Kidney tubule cell (primary cell): ENCODE measurements at regions not wholly inside any gene's neighbourhood (a gene's known extent, or its start where the extent isn't known, plus 50 kb on each side); places are given as distances from the start of the nearest gene placed in this dataset.
"Not testable (repeated sequence)": the region's sequence is repeated elsewhere in the genome, so short reads cannot be mapped to it uniquely, and the experiment has no call there.

Experiments
- DNase-seq: peaks from one replicate; pipeline ENCODE4 v3.0.0-alpha.2; 2018; ENCODE audit warnings: low spot score

DNA sequence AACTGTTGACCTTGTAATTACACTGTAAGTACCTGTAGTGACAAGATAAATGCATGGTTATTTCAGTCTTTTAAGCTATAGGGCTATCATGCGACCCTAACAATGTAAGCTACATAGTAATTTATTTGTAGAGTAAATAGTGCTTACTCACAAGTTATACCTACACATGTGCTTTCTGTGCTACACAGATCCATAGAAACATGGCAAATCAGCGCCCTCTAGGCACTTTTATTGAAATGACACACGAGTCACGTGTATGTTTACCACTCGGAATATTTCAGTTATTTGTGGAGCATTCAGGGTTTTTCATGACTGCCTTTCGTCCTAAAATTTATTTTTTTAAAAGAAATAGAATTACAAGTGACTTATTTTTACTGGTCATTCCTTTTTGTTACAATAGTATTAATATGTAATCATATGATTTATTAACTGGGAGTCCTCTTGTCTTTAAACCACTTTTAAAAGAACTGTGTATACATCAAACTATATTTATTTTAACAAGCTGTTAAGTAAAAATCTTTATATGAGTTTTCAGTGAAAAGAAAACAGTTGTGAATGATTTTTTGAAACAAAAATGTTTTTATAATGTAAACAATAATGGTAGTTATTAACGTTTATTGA, 1242.3 kb upstream of the WWC1 start:
- DNase-seq = peak; percentile 65

DNA sequence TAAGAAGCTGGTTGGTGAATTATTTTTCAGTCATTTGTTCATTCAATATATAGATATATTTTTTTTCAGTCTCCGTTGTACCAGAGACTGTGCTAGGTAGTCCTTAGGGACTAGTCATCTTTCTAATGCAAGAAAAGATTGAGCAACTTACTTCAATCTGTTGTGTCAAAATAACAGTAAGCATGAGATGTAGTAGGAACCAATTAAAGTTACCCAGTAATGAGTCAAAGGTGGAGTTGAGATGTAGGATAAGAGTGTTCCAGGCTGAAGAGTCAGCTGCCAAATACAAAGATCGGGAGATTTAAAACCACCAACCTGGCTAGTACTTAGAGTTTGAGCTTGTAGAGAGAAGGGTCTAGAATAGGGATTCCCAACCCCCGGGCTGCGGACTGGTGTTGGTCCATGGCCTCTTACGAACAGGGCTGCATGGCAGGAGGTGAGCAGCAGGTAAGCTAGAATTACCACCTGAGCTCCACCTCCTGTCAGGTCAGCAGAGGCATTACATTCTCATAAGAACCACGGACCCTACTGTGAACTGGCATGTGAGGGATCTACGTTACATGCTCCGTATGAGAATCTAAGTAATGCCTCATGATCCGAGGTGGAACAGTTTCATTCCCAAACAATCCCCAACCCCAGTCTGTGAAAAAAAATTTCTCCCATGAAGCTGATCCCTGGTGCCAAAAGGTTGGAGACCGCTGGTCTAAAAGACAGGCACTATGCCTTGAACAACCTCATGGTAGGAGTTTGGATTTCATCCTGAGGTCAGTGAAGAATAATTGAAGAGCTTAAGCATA, 1241.5 kb upstream of the WWC1 start:
- no peak for DNase-seq

DNA sequence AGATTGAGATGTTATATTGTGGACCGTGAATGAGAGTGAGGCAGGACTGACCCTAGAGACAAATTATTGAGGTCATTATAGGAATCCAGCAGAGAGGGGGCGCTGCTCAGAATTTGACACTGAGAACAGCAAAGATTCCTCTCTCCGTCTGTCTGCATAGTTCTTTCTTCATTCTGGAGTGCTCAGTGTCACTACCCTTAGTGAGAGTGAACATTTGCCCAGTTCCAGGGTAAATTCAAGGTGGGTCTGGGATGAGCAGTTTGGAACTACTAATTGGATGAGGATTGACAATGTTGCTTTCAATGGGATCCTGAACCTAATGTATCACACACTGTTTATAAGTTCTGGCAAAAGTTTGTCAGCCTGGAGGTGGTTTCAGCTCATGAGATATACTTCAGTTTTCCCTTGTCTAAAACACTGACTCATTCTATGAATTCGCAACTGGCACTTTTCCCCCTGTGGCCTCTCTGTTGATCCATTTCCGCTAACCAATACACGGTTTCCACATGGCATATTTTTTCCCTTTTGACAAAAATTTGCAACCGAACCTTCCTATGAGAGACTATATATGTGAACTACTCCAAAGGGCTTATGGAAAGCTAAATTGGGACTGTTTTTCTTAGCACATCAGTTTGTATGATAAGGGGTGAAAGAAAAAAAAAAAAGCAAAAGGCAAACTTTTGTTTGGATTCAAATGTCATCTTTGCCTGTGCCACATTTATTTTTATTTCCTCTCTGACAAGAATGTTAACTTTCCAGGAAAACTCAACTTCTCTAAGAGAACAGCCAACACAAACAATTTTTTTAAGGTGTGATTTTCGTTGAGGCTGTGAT, 1240.7 kb upstream of the WWC1 start:
- DNase-seq = no peak

DNA sequence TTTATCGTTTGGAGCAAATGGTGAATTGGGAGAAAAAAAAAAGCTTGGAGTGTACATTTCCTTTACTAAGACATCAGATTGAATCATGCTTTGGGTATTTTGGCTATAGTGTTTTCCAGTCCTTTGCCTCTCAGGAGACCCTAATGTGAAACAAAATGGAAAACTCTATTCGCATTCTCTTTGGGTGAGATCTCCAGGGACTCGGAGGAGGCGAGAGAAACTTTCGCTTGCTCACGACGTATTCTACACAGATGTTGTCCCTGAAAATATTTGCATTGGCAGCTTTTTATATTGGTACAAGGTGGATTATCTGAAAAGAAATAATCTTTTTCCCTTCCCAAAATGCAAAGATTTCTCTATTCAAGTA, 1240.1 kb upstream of the WWC1 start:
- no peak for DNase-seq

DNA sequence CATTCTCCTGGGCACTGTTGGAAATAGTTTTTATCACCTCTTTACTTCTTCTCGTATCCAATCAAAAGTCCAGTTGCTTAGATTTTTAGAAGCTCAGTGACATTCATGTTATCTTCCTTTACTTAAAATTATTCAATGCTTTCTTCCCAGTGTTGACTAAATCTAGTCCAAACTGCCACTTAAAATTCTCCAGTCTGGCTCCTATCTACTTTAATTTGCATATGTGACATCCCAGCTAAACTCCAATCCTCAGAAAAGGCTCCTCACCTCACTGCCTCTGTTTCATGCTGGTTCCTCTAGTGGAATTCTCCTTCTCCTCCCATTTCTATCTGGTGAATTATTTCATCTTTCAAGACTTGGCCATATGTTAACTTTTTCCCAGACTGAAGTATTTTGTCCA, 1238.7 kb upstream of the WWC1 start:
- DNase-seq = no peak

DNA sequence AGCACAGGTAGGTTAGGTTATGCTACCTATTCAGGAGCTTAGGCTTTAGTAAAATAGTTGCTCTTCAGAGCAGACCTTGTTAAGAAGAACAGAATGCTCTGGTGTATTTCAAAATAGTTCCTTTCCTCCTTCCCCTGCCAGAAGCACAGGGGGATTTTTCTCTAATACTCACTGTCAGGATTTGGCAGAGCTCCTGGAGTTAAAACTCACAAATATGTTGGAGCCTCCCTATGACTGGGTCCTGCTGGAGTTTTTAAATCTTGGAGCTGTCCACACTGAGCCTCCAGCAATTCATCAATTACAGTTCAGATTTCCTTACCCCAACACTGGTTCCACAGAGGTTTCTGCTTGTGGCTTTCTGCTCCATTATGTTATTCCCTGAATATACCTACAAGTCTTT, 1233.8 kb upstream of the WWC1 start:
- no peak for DNase-seq

DNA sequence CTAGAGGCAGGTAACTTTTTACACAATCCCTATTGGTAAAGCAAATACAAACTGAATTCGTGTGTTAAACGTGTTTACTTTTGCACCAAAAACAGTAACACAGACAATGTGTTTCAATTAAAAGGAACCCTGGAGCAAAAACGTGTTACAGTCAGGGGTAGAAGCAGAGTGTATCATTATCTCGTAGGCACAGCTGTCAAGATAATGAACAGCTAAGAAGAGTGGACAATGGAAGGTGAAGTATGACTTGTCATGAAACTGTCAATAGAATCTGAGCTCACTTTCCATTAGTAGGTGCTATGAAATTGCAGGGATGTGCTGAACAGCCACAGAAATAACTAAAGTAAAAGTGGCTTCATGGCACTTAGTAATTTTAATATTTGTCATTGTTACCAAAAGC, 1229.8 kb upstream of the WWC1 start:
- no peak for DNase-seq

DNA sequence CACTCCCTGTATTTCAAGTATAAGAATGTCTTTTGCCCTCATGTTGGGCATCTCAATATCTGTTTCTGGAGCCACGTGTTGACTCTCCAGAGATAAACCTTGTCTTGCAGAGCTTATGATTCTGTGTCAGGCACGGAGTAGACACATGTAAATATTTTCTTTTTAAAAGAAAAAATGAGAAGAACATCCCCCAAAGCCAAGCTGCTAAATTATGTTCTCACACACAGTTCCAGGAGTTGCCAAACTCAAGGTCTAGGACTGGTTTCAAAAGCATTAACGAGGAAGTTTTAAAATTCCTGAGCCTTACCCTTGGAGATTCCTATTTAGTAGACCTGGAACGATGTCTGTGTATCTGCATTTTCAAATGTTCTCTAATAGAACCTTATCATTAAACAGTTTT, 1228.3 kb upstream of the WWC1 start:
- DNase-seq = no peak

DNA sequence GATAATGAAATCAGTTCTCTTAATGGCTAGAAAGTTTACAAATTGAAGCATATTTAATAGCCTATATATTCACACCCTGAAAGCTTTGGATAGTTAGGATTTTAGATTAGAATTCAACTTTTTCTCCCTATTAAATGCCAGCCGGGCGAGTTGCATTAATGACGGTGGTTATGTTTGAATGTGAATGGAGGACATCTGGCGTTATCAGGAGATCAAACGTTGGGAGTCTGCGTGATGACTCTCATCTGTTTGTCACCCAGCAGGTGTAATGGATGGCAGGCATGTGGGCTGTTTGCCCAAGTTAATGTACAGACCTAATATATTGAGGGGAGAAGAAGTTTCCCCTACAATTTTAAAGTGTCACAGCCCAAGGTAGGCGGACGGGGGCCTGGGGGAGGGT, 1227.7 kb upstream of the WWC1 start:
- no peak for DNase-seq

DNA sequence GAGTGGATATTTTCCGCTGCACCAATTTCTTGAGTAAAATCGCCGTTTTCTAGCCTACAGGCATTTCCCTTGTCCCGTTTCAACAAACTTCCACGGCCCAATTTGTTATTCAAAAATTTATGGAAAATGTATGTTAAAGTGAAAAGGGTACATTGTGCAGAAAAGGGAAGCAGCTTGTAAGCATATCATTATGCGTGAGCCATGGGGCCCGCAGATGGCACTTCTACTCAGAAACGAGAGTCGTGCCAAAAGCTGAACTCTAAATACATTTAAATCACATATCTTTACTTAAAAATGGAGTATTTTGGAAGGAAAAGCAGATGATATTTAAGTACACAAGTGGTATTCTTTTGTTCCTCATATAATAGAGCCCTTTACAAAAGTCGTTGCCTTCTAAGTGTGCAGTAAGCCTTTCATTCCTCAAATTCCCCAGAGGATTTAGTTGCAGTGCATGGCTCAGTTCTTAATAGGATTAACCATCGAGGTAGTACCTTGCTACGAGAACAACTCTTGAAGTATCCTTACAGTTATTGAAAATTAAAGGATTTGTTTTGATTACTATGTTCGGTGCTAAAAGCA, 1227.2 kb upstream of the WWC1 start:
- no peak for DNase-seq

DNA sequence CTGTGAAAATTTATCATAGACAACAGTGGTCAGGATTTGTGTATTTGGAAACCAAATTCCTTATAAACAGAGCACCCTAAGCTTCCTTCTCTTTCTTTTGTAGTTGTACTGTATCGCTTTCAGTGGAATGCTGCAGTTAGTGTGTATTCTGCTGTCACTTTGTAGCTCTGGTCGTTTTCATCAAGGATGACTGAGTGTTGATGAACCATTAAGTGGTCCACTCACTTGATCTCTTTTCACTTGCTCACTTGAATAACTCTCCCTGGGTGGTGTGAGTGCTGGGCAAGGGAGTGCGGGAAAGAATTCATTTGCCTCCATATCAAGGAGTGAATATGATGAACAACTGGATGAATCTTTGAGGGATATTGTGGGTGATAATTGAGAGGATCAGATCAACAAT, 1225.7 kb upstream of the WWC1 start:
- DNase-seq = peak; percentile 17

DNA sequence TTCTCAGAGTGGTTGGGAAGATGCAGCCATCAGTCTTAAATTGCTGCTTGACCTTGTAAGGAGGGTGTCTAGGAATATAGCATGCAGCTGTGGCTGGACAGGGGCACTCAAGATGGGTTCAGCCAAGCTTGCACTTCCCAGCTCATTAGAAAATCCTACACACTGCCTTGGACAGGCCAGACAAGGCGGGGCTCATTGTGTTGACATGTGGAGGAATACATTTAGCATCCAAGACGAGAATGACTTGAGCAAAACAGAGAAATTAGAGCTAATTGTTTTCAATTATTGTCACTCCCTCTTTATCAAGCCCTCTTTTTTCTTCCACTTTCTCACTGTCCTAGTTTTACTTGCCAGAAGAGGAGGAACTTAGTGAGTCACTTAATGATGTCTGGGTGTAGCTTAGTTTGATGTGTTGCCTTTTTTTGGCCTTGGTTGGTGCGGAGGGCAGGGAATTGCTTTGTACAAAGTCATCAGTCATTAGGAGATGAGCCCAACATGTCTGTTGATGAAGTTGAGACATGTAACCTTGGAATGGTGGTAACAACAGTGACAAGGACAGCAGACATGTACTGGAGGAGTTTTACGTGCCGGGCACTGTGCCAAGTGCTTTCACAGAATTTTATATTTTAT, 1219.3 kb upstream of the WWC1 start:
- DNase-seq = no peak

DNA sequence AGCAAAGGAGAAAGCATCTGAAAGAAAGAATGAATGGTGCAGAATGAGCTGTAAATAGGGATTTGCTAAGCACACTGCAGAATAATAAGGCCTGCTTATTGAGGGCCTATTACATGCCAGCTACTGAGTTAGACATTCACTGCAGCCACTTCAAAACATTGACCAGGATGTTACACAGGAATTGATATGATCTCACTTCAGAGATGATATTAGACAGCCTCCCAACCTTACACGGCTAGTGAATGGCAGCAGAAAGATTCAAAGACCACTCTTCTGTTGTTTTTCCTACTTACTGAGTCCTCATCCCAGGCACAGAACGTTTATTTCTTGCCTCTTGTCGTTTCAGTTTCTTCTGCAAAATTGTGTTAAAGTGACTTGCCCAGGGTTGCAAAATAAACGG, 1209.9 kb upstream of the WWC1 start:
- DNase-seq = no peak

DNA sequence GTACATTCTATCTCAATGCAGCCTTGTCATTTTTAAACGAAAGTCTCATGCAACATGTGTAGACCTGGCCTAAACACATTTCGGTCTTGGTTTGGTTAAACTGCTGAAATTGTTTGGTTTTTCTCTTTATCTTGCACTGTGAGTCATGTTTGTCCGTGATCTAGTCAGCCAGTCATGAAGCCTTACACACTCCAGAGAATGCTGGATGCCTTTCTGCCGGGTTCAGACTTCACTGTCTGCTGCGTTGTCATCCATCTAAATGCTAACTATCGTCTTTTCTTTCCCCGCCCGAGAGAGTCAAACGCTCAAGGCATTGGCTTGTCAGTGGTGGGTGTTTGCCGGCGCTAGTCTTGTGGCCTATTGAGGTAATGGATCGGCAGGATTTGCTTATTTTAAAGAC, 1194.6 kb upstream of the WWC1 start:
- no peak for DNase-seq

DNA sequence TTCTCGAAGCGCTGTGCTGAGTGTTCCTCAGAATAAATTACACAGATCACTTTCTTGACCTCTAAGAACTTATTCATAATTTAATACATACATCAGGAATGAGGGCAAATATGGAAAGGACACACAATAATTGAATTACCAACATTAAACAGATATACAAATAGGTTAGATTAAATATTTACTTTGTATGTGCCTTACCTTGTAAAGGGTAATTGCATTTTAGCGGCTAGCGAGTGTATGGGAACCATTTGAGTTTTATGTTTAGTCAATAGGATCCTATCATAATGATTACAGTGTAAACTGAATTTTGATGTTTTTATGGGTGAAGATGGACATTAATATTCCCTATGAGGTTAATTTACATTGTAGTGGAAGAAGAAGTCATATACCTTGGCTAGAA, 1187.1 kb upstream of the WWC1 start:
- no peak for DNase-seq

DNA sequence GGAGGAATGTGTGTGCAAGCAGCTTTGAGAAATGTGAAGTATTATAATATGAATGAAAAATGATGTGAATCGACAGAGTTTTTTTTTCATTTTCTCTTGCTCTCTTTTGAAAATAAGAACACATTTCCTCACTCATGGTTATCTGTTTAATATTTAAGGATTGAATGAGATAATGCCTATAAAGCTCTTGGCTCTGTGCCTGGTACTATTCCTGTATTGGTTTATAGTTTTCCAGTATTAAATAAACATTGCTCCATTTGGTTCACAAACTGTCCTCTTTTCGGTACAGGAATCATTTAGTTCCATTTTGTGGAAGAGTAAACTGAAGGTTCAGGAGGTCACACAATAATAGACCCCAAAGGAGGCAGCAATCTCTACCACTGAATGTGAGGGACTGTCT, 1185.5 kb upstream of the WWC1 start:
- DNase-seq = no peak

DNA sequence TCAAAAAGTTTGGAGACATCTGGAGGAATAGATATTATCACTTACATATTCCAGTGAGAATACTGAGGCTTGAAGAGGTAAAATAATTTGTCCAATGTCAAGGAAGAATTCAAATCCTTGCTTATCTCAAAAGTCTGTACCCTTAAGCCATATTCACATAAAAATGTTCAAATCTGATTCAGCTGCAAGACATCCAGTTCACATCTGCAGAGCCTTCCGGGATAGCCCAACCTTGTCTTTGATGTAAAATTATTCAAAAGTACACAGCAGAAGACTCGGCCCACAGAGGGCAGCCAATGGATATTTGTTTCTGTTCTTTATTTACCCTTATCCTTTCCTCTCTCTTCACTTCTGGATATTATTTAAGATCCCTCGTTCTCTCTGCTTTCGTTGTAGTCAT, 1183.8 kb upstream of the WWC1 start:
- no peak for DNase-seq

DNA sequence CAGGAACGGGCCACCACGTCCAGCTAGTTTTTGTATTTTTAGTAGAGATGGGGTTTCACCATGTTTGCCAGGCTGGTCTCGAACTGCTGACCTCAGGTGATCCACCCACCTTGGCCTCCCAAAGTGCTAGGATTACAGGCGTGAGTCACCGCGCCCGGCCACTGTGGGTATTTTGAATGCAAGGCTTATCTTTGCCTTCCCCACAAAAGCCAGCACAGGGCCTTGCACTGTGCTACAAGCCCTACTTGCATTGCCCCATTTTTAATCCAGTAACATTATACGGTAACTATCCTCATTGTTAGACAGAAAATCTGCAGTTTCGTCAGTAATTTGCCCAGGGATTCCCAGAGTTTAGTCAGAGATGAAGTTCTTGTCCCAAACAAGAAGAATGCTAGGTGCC, 1183.2 kb upstream of the WWC1 start:
- DNase-seq = not testable (repeated sequence)

DNA sequence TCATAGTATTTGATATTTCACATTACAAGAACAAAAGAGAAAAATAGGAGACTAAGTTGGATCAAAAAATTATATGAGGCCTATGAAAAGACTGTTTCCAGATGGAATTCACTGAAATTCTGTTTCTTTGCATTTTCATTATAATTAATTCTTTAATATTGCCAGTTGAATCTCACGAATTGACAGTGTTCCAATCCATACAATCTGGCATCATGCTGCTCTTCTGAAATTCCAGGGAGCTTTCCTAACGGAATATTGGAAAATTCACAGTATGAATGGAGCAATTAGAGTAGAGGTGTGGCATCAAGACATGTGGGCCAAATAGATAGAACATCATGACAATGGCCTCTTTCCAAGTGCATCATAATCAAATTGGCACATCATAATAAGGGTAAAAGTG, 1178.9 kb upstream of the WWC1 start:
- no peak for DNase-seq

DNA sequence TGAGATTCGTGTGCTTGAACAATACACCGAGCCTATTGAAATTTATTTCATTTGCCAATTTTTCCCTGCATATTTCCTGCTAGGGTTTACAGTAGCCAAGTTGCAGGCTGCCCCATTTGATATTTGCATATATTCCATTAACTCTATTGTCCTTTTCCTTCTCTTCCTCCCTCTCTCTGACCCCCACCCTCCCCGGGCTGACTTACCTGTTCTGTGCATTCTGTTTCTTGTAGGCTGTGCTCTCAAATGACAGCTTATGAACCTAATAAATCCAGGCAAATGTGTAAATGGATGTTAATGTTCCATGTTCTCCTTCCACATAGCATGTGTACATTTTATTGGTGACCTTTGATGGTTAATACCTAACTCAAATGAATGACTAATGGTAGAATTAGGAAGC, 1169.2 kb upstream of the WWC1 start:
- no peak for DNase-seq

DNA sequence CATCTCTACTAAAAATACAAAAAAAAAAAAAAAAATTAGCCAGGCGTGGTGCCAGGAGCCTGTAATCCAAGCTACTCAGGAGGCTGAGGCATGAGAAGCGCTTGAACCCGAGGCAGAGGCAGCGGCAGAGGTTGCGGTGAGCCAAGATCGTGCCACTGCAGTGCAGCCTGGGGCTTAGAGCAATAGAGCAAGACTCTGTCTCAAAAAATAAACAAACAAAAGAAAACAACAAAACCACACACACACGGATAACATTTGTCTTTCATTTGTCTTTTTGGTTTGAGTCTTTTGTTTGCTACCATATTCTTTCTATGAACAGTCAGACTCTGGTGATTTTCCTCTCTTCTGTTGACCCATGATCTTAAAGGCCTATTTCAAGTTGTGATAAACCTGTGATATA, 1168.3 kb upstream of the WWC1 start:
- no peak for DNase-seq

DNA sequence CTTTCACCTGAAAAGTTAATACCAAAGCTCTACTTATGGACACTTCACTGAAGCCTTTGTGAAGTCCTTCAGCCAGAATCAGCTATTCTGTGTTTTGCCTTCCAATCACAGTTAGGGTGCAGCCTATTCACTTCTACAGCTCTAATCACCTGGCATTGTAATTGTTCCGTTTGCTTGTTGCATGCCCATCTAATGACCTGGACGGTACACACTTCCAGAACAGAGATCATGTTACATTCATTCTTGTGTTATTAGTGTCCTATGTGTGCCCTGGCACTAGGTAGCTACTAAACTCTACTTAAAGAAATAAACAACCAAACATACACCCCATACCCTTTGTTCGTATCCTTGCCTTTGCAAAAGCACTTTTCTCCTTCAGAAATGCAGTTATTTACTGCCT, 1162.9 kb upstream of the WWC1 start:
- no peak for DNase-seq
